ENCODE measurements at regions not wholly inside any gene's neighbourhood (a gene's known extent, or its start where the extent isn't known, plus 50 kb on each side); places are given as distances from the start of the nearest gene placed in this dataset.

- TF ChIP-seq POLR2AphosphoS5 (IDR thresholded peaks at IDR 0.05) (no peak), POLR2A (IDR thresholded peaks at IDR 0.05) (no peak), EP300 (IDR thresholded peaks at IDR 0.05) (no peak)
- TF ChIP-seq, protein P1, sequence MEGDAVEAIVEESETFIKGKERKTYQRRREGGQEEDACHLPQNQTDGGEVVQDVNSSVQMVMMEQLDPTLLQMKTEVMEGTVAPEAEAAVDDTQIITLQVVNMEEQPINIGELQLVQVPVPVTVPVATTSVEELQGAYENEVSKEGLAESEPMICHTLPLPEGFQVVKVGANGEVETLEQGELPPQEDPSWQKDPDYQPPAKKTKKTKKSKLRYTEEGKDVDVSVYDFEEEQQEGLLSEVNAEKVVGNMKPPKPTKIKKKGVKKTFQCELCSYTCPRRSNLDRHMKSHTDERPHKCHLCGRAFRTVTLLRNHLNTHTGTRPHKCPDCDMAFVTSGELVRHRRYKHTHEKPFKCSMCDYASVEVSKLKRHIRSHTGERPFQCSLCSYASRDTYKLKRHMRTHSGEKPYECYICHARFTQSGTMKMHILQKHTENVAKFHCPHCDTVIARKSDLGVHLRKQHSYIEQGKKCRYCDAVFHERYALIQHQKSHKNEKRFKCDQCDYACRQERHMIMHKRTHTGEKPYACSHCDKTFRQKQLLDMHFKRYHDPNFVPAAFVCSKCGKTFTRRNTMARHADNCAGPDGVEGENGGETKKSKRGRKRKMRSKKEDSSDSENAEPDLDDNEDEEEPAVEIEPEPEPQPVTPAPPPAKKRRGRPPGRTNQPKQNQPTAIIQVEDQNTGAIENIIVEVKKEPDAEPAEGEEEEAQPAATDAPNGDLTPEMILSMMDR (IDR thresholded peaks at IDR 0.05), result no peak
These were observed 362.0 kb upstream of the TMCO5A start for GRCh38 chr15:37572401-37572800.
